ENCODE measurements at regions not wholly inside any gene's neighbourhood (a gene's known extent, or its start where the extent isn't known, plus 50 kb on each side); places are given as distances from the start of the nearest gene placed in this dataset.

- intact Hi-C loops (cut with DNase I), result no loop called here
- Histone ChIP-seq H3K36me3 (no peaks in the 10 kb centered on the region), H3K27ac (no peak overlapping the region), H3K27me3 (no peaks in the 10 kb centered on the region), H3K4me1 (no peaks in the 10 kb centered on the region), H3K4me3 (no peak overlapping the region), H3K9me3 (no peaks in the 10 kb centered on the region)
- ATAC-seq, result no peak
- no peak for DNase-seq
- TF ChIP-seq, protein P1, sequence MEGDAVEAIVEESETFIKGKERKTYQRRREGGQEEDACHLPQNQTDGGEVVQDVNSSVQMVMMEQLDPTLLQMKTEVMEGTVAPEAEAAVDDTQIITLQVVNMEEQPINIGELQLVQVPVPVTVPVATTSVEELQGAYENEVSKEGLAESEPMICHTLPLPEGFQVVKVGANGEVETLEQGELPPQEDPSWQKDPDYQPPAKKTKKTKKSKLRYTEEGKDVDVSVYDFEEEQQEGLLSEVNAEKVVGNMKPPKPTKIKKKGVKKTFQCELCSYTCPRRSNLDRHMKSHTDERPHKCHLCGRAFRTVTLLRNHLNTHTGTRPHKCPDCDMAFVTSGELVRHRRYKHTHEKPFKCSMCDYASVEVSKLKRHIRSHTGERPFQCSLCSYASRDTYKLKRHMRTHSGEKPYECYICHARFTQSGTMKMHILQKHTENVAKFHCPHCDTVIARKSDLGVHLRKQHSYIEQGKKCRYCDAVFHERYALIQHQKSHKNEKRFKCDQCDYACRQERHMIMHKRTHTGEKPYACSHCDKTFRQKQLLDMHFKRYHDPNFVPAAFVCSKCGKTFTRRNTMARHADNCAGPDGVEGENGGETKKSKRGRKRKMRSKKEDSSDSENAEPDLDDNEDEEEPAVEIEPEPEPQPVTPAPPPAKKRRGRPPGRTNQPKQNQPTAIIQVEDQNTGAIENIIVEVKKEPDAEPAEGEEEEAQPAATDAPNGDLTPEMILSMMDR (IDR thresholded peaks at IDR 0.05), result no peak
Observed at GRCh38 chr22:27394806-27395404, 406.7 kb downstream of the MN1 start.

GRCh38 chr22:27397036-27397953, 404.3 kb downstream of the MN1 start:
- Histone ChIP-seq H3K27me3 (no peaks in the 10 kb centered on the region), H3K36me3 (no peaks in the 10 kb centered on the region), H3K4me3 (no peak overlapping the region), H3K27ac (no peak overlapping the region), H3K4me1 (no peaks in the 10 kb centered on the region), H3K9me3 (no peaks in the 10 kb centered on the region)
- ATAC-seq, result no peak
- TF ChIP-seq, protein P1 (IDR thresholded peaks at IDR 0.05), result no peak
- intact Hi-C loops (cut with DNase I), result no loop called here
- DNase-seq, result no peak

DNA sequence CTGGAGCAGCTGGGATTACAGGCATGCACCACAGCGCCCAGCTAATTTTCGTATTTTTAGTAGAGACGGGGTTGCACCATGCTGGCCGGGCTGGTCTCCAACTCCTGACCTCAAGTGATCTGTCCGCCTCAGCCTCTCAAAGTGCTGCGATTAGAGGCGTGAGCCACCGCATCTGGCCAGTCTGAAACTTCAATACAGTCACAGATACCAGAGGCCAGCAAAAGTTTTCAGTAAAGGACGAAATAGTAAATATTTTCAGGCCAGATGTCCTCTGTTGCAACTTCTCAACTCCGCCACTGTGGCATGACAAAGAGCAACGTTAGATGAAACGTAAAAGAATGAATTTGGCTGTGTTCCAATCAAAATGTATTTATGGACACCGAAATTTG, 403.6 kb downstream of the MN1 start:
- intact Hi-C loops (cut with DNase I), result no loop called here
- no peak overlapping the region for H3K4me3 ChIP-seq
- no peaks in the 10 kb centered on the region for H3K27me3 ChIP-seq
- no peaks in the 10 kb centered on the region for H3K36me3 ChIP-seq
- ATAC-seq (peak; percentile 30), DNase-seq (no peak)
- TF ChIP-seq, protein P1 (IDR thresholded peaks at IDR 0.05), result no peak
- H3K27ac ChIP-seq, result no peak overlapping the region
- no peaks in the 10 kb centered on the region for H3K9me3 ChIP-seq
- H3K4me1 ChIP-seq, result no peaks in the 10 kb centered on the region

GRCh38 chr22:27399161-27399560, 402.4 kb downstream of the MN1 start:
- DNase-seq (no peak), ATAC-seq (no peak)
- intact Hi-C loops (cut with DNase I), result no loop called here
- H3K27me3 ChIP-seq, result no peaks in the 10 kb centered on the region
- no peaks in the 10 kb centered on the region for H3K9me3 ChIP-seq
- no peaks in the 10 kb centered on the region for H3K4me1 ChIP-seq
- TF ChIP-seq, protein P1 (IDR thresholded peaks at IDR 0.05), result no peak
- H3K4me3 ChIP-seq, result no peak overlapping the region
- H3K27ac ChIP-seq, result no peak overlapping the region
- H3K36me3 ChIP-seq, result no peaks in the 10 kb centered on the region

GRCh38 chr22:27400811-27401210, 400.7 kb downstream of the MN1 start:
- TF ChIP-seq, protein P1 (IDR thresholded peaks at IDR 0.05), result no peak
- DNase-seq (no peak), ATAC-seq (no peak)
- intact Hi-C loops (cut with DNase I), result no loop called here
- no peaks in the 10 kb centered on the region for H3K36me3 ChIP-seq
- no peak overlapping the region for H3K27ac ChIP-seq
- no peaks in the 10 kb centered on the region for H3K4me1 ChIP-seq
- H3K4me3 ChIP-seq, result no peak overlapping the region
- no peaks in the 10 kb centered on the region for H3K27me3 ChIP-seq
- H3K9me3 ChIP-seq, result no peaks in the 10 kb centered on the region
